MM.1S (cell line): ENCODE measurements at regions not wholly inside any gene's neighbourhood (a gene's known extent, or its start where the extent isn't known, plus 50 kb on each side); places are given as distances from the start of the nearest gene placed in this dataset.

ENCODE experiments used
- CTCF ChIP-seq: fragments of 300-600 bp; sonication (generic); IDR thresholded peaks from 2 replicates; pipeline ENCODE4 v1.5.1; 2016; ENCODE audit warnings: antibody characterized with exemption, low read length, mixed read lengths
- EZH2 ChIP-seq: fragments of 300-600 bp; sonication (generic); optimal IDR thresholded peaks from 2 replicates; pipeline ENCODE3; 2017; ENCODE audit warnings: low read depth, mild to moderate bottlenecking, antibody characterized with exemption, low read length, mixed read lengths

GRCh38 chr4:174058846-174059245 is 224.6 kb downstream of the FBXO8 start:
- TF ChIP-seq EZH2 (no peak), CTCF (no peak)
